ENCODE measurements at regions not wholly inside any gene's neighbourhood (a gene's known extent, or its start where the extent isn't known, plus 50 kb on each side); places are given as distances from the start of the nearest gene placed in this dataset.

GRCh38 chr4:119825696-119826095, 197.1 kb upstream of the PDE5A start:
- H3K27me3 ChIP-seq (ENCODE audit: control insufficient read depth, insufficient read depth, low read length) = no peaks in the 10 kb centered on the region
- TF ChIP-seq BHLHE40 (IDR thresholded peaks at IDR 0.05; ENCODE audit: low read depth, low read length) = no peak
- TF ChIP-seq SMC3 (IDR thresholded peaks at IDR 0.05; ENCODE audit: low read depth, low read length) = no peak
- no peak for TF ChIP-seq USF2 (IDR thresholded peaks at IDR 0.05; ENCODE audit: low read depth, low read length)
- no peak for TF ChIP-seq MAZ (IDR thresholded peaks at IDR 0.05; ENCODE audit: borderline replicate concordance, low read depth, low read length)
- TF ChIP-seq CEBPB (IDR thresholded peaks at IDR 0.05; ENCODE audit: low read depth, low read length) = no peak
- TF ChIP-seq CTCF (conservative IDR thresholded peaks at IDR 0.05; ENCODE audit: low read depth, low read length) = no peak
- TF ChIP-seq NFE2L2 (IDR thresholded peaks at IDR 0.05; ENCODE audit: low read depth, low read length) = no peak
- TF ChIP-seq MXI1 (IDR thresholded peaks at IDR 0.05; ENCODE audit: borderline replicate concordance, low read depth, low read length) = no peak
- TF ChIP-seq FOS (IDR thresholded peaks at IDR 0.05; ENCODE audit: low read depth, low read length) = no peak
- no peak for TF ChIP-seq RAD21 (IDR thresholded peaks at IDR 0.05; ENCODE audit: low read length)
- TF ChIP-seq CHD1 (IDR thresholded peaks at IDR 0.05; ENCODE audit: low read depth, low read length) = no peak
- no peak for TF ChIP-seq ELK1 (IDR thresholded peaks at IDR 0.05; ENCODE audit: borderline replicate concordance, low read depth, low read length)
- no peak for TF ChIP-seq RCOR1 (IDR thresholded peaks at IDR 0.05; ENCODE audit: insufficient replicate concordance, low read length)
- TF ChIP-seq RFX5 (IDR thresholded peaks at IDR 0.05; ENCODE audit: low read depth, low read length) = no peak
- TF ChIP-seq MAFK (IDR thresholded peaks at IDR 0.05; ENCODE audit: low read depth, low read length) = no peak
- no peak for TF ChIP-seq POLR2A (IDR thresholded peaks at IDR 0.05; ENCODE audit: low read depth, low read length)
- DNase-seq (peak; percentile 16), ATAC-seq (ENCODE audit: low read depth) (no peak)
- H3K18ac ChIP-seq (ENCODE audit: low read depth, low read length) = no peak overlapping the region
- no peak overlapping the region for H3K23ac ChIP-seq (ENCODE audit: low read depth, low read length)
- POLR2A ChIA-PET (ENCODE audit: unreplicated experiment) = no interaction called here
- H3K9me1 ChIP-seq (ENCODE audit: insufficient read depth, low read length) = no peaks in the 10 kb centered on the region
- H4K5ac ChIP-seq (ENCODE audit: low read depth, low read length) = no peak overlapping the region
- no peak overlapping the region for H4K91ac ChIP-seq (ENCODE audit: insufficient read depth, low read depth, low read length)
- no peaks in the 10 kb centered on the region for H3K4me1 ChIP-seq (ENCODE audit: control insufficient read depth, insufficient read depth, low read length)
- no CpG with 5 or more reads among the region's 2 CpGs for WGBS, 2 experiments (ENCODE audit: extremely low coverage in 2 of 2, insufficient read length in 1 of 2)
- no peak overlapping the region for H3K56ac ChIP-seq (ENCODE audit: extremely low read depth, insufficient read depth, low read length)
- dilution Hi-C loops (cut with HindIII; ENCODE audit: low sequenced_read_pairs, unreplicated experiment) = no loop called here
- H3K4me3 ChIP-seq (ENCODE audit: insufficient read depth, low read depth, low read length) = no peak overlapping the region
- H3K14ac ChIP-seq (replicated peaks; ENCODE audit: low read depth, low read length) = no peak overlapping the region
- H3K9ac ChIP-seq (ENCODE audit: low read depth, low read length) = no peak overlapping the region
- H3K36me3 ChIP-seq (ENCODE audit: control insufficient read depth, insufficient read depth, low read length) = no peaks in the 10 kb centered on the region
- H2BK5ac ChIP-seq (ENCODE audit: low read depth, low read length, poor library complexity, severe bottlenecking) = no peak overlapping the region
- H2AK9ac ChIP-seq (replicated peaks; ENCODE audit: low read depth, low read length, poor library complexity) = no peak overlapping the region
- H3K4me2 ChIP-seq (ENCODE audit: low read depth, low read length) = no peak overlapping the region
- no peak overlapping the region for H2BK15ac ChIP-seq (ENCODE audit: low read depth, low read length)
- H2AFZ ChIP-seq (replicated peaks; ENCODE audit: low read length, poor library complexity) = no peak overlapping the region
- BruUV-seq (replicated peaks) = no TSS peak
- in situ Hi-C loops (cut with MboI; ENCODE audit: low sequenced_read_pairs) = no loop called here
- 0 out of 2 replicates have a peak, but pooled peaks cover 2% of the 10 kb centered on the region for H3K9me3 ChIP-seq (ENCODE audit: control insufficient read depth, insufficient read depth, low read length)
- H2BK120ac ChIP-seq (ENCODE audit: low read depth, low read length) = no peak overlapping the region
- H3K4ac ChIP-seq (ENCODE audit: low read depth, low read length) = no peak overlapping the region
- CTCF ChIA-PET = interaction anchor here (0.9 kb wide), 1 partner anchor 11 kb away, joined by 3 read pairs; no protein-coding TSS in a partner anchor
- no peak overlapping the region for H3K27ac ChIP-seq (ENCODE audit: insufficient read depth, low read length)
- intact Hi-C loops (cut with micrococcal nuclease) = no loop called here
- H4K8ac ChIP-seq (ENCODE audit: low read depth in 2 of 2, low read length in 2 of 2) = no peak overlapping the region
- no peak overlapping the region for H2BK20ac ChIP-seq (ENCODE audit: low read depth, low read length)
- no peak overlapping the region for H2AK5ac ChIP-seq (ENCODE audit: low read depth, low read length)
- H3K79me1 ChIP-seq (ENCODE audit: low read depth in 1 of 2, low read length in 2 of 2) = no peaks in the 10 kb centered on the region
- H4K20me1 ChIP-seq (ENCODE audit: insufficient read depth, low read length) = no peaks in the 10 kb centered on the region
